ENCODE measurements at regions not wholly inside any gene's neighbourhood (a gene's known extent, or its start where the extent isn't known, plus 50 kb on each side); places are given as distances from the start of the nearest gene placed in this dataset.

GRCh38 chr10:4576206-4576605, 249.8 kb upstream of the AKR1E2 start:
- Mint-ChIP-seq H3K27me3 (ENCODE audit: low read depth in 2 of 2) (peaks cover 15 to 41% of the 10 kb centered on the region in 2 donors), H3K27ac (no peak overlapping the region), H3K4me1 (no peaks in the 10 kb centered on the region), H3K9me3 (no peaks in the 10 kb centered on the region), H3K4me3 (no peak overlapping the region), H3K36me3 (no peaks in the 10 kb centered on the region)
- no peaks in the 10 kb centered on the region for H3K36me3 ChIP-seq (ENCODE audit: control insufficient read depth, insufficient read depth, low read length)
- no peak overlapping the region for H3K27ac ChIP-seq (ENCODE audit: low read length)
- no peaks in the 10 kb centered on the region for H3K9me3 ChIP-seq (ENCODE audit: control insufficient read depth, insufficient read depth, low read length)
- TF ChIP-seq CTCF (IDR thresholded peaks at IDR 0.05) = no peak
- ATAC-seq (no peak), DNase-seq (no peak)
- H3K27me3 ChIP-seq (ENCODE audit: control insufficient read depth, insufficient read depth, low read length) = peaks cover 2% of the 10 kb centered on the region
- WGBS (ENCODE audit: insufficient coverage) = 100% methylated on average over 1 of the region's 3 CpGs
- H3K4me1 ChIP-seq (ENCODE audit: control insufficient read depth, insufficient read depth, low read length) = no peaks in the 10 kb centered on the region
- intact Hi-C loops (cut with micrococcal nuclease) = no loop called here
- no peak overlapping the region for H3K4me3 ChIP-seq (ENCODE audit: low read length)

GRCh38 chr10:4569151-4569550, 256.9 kb upstream of the AKR1E2 start:
- H3K4me3 ChIP-seq (ENCODE audit: low read length) = no peak overlapping the region
- Mint-ChIP-seq H3K36me3 (no peaks in the 10 kb centered on the region), H3K9me3 (no peaks in the 10 kb centered on the region), H3K27me3 (ENCODE audit: low read depth in 2 of 2) (peaks cover 7 to 21% of the 10 kb centered on the region in 2 donors), H3K27ac (no peak overlapping the region), H3K4me3 (no peak overlapping the region), H3K4me1 (no peaks in the 10 kb centered on the region)
- intact Hi-C loops (cut with micrococcal nuclease) = no loop called here
- no peak overlapping the region for H3K27ac ChIP-seq (ENCODE audit: low read length)
- ATAC-seq = no peak
- 60% methylated on average over 3 of the region's 3 CpGs for WGBS (ENCODE audit: insufficient coverage)
- no peaks in the 10 kb centered on the region for H3K36me3 ChIP-seq (ENCODE audit: control insufficient read depth, insufficient read depth, low read length)
- H3K4me1 ChIP-seq (ENCODE audit: control insufficient read depth, insufficient read depth, low read length) = no peaks in the 10 kb centered on the region
- no peak for TF ChIP-seq CTCF (IDR thresholded peaks at IDR 0.05)
- H3K9me3 ChIP-seq (ENCODE audit: control insufficient read depth, insufficient read depth, low read length) = no peaks in the 10 kb centered on the region
- no peak for DNase-seq
- no peaks in the 10 kb centered on the region for H3K27me3 ChIP-seq (ENCODE audit: control insufficient read depth, insufficient read depth, low read length)

- TF ChIP-seq CTCF (IDR thresholded peaks at IDR 0.05) = no peak
- intact Hi-C loops (cut with micrococcal nuclease) = no loop called here
- Mint-ChIP-seq H3K4me3 (no peak overlapping the region), H3K27ac (no peak overlapping the region), H3K9me3 (no peaks in the 10 kb centered on the region), H3K36me3 (no peaks in the 10 kb centered on the region), H3K4me1 (no peaks in the 10 kb centered on the region), H3K27me3 (ENCODE audit: low read depth in 2 of 2) (peaks cover 9 to 17% of the 10 kb centered on the region in 2 donors)
- H3K27ac ChIP-seq (ENCODE audit: low read length) = no peak overlapping the region
- H3K4me1 ChIP-seq (ENCODE audit: control insufficient read depth, insufficient read depth, low read length) = no peaks in the 10 kb centered on the region
- WGBS (ENCODE audit: insufficient coverage) = 82% methylated on average over 4 of the region's 4 CpGs
- H3K36me3 ChIP-seq (ENCODE audit: control insufficient read depth, insufficient read depth, low read length) = no peaks in the 10 kb centered on the region
- ATAC-seq (no peak), DNase-seq (no peak)
- H3K9me3 ChIP-seq (ENCODE audit: control insufficient read depth, insufficient read depth, low read length) = no peaks in the 10 kb centered on the region
- no peak overlapping the region for H3K4me3 ChIP-seq (ENCODE audit: low read length)
- H3K27me3 ChIP-seq (ENCODE audit: control insufficient read depth, insufficient read depth, low read length) = no peaks in the 10 kb centered on the region
These were observed 257.3 kb upstream of the AKR1E2 start for GRCh38 chr10:4568731-4569130.

- DNase-seq = no peak
- no peak overlapping the region for H3K27ac ChIP-seq (ENCODE audit: low read length)
These were observed 257.9 kb upstream of the AKR1E2 start for GRCh38 chr10:4568086-4568485.

More at GRCh38 chr10:4568086-4568485, 257.9 kb upstream of the AKR1E2 start:
- Histone ChIP-seq H3K27me3 (ENCODE audit: control insufficient read depth, insufficient read depth, low read length) (no peaks in the 10 kb centered on the region), H3K9me3 (ENCODE audit: control insufficient read depth, insufficient read depth, low read length) (no peaks in the 10 kb centered on the region), H3K4me3 (ENCODE audit: low read length) (no peak overlapping the region), H3K36me3 (ENCODE audit: control insufficient read depth, insufficient read depth, low read length) (no peaks in the 10 kb centered on the region), H3K4me1 (ENCODE audit: control insufficient read depth, insufficient read depth, low read length) (no peaks in the 10 kb centered on the region)
- WGBS (ENCODE audit: insufficient coverage) = no CpG with 5 or more reads among the region's 1 CpG
- no peaks in the 10 kb centered on the region for H3K36me3 Mint-ChIP-seq
- TF ChIP-seq CTCF (IDR thresholded peaks at IDR 0.05) = no peak
- no peak overlapping the region for H3K4me3 Mint-ChIP-seq
- peaks cover 11 to 14% of the 10 kb centered on the region in 2 donors for H3K27me3 Mint-ChIP-seq (ENCODE audit: low read depth in 2 of 2)
- no peaks in the 10 kb centered on the region for H3K9me3 Mint-ChIP-seq
- no peak overlapping the region for H3K27ac Mint-ChIP-seq
- H3K4me1 Mint-ChIP-seq = no peaks in the 10 kb centered on the region
- intact Hi-C loops (cut with micrococcal nuclease) = no loop called here
- no peak for ATAC-seq

All from natural killer cell (primary cell).